OCI-LY1 (cell line): ENCODE measurements at regions not wholly inside any gene's neighbourhood (a gene's known extent, or its start where the extent isn't known, plus 50 kb on each side); places are given as distances from the start of the nearest gene placed in this dataset.

ENCODE experiments used
- CTCF ChIP-seq: fragments of 200-600 bp; sonication (generic), shearing (Covaris generic); IDR thresholded peaks from 2 replicates; pipeline ENCODE4 v1.5.1; 2017; ENCODE audit warnings: mild to moderate bottlenecking, antibody characterized with exemption, low read length, moderate library complexity, mixed read lengths
- EZH2 ChIP-seq: fragments of 200-600 bp; sonication (generic), shearing (Covaris generic); IDR thresholded peaks from 2 replicates; pipeline ENCODE4 v1.8.0; 2017; ENCODE audit warnings: borderline replicate concordance, mixed run types, mild to moderate bottlenecking, antibody characterized with exemption, low read length, moderate library complexity, mixed read lengths

- TF ChIP-seq CTCF (no peak), EZH2 (no peak)
Observed at GRCh38 chr3:104106276-104106675, 1260.4 kb upstream of the ALCAM start.
